Urothelium cell line (cell line): ENCODE measurements at regions not wholly inside any gene's neighbourhood (a gene's known extent, or its start where the extent isn't known, plus 50 kb on each side); places are given as distances from the start of the nearest gene placed in this dataset.
"Not testable (repeated sequence)": the region's sequence is repeated elsewhere in the genome, so short reads cannot be mapped to it uniquely, and the experiment has no call there.

Experiments used
- DNase-seq: peaks from one replicate; pipeline ENCODE4 v3.0.0; 2011; ENCODE audit warnings: low spot score, mixed read lengths
- FAIRE-seq: peaks from 2 replicates; lab custom pipeline; 2011; peaks lifted over from hg19 to GRCh38; lab: Jason Lieb, UNC

- DNase-seq (no peak), FAIRE-seq (no peak)
These were observed 93.0 kb upstream of the LYSMD4 start for GRCh38 chr15:99826157-99826780.

GRCh38 chr15:99823346-99823745 lies 90.1 kb upstream of the LYSMD4 start:
- DNase-seq: no peak
- FAIRE-seq: no peak

- FAIRE-seq: no peak
- DNase-seq: no peak
These were observed 86.9 kb upstream of the LYSMD4 start for GRCh38 chr15:99819981-99820718.

GRCh38 chr15:99818872-99819271 lies 85.6 kb upstream of the LYSMD4 start:
- FAIRE-seq (no peak), DNase-seq (no peak)

GRCh38 chr15:99816862-99817261 lies 83.6 kb upstream of the LYSMD4 start:
- not testable (repeated sequence) for FAIRE-seq, DNase-seq

GRCh38 chr15:99810663-99811062 lies 77.4 kb upstream of the LYSMD4 start:
- not testable (repeated sequence) for FAIRE-seq, DNase-seq

GRCh38 chr15:99799854-99800250 lies 66.6 kb upstream of the LYSMD4 start:
- FAIRE-seq, DNase-seq: not testable (repeated sequence)

- not testable (repeated sequence) for DNase-seq, FAIRE-seq
These were observed 66.1 kb upstream of the LYSMD4 start for GRCh38 chr15:99799182-99799853.

- not testable (repeated sequence) for DNase-seq, FAIRE-seq
These were observed 64.0 kb upstream of the LYSMD4 start for GRCh38 chr15:99796940-99797870.

- DNase-seq: not testable (repeated sequence)
- FAIRE-seq: peak; percentile 17
These were observed 58.9 kb upstream of the LYSMD4 start for GRCh38 chr15:99791881-99792807.

GRCh38 chr15:99790751-99791150 lies 57.5 kb upstream of the LYSMD4 start:
- not testable (repeated sequence) for DNase-seq, FAIRE-seq

- DNase-seq (no peak), FAIRE-seq (no peak)
These were observed 54.9 kb upstream of the LYSMD4 start for GRCh38 chr15:99788156-99788555.

- not testable (repeated sequence) for FAIRE-seq, DNase-seq
These were observed 51.6 kb upstream of the LYSMD4 start for GRCh38 chr15:99784800-99785199.

- DNase-seq, FAIRE-seq: not testable (repeated sequence)
These were observed 50.8 kb upstream of the LYSMD4 start for GRCh38 chr15:99783918-99784619.
